ENCODE measurements at regions not wholly inside any gene's neighbourhood (a gene's known extent, or its start where the extent isn't known, plus 50 kb on each side); places are given as distances from the start of the nearest gene placed in this dataset.

GRCh38 chr4:111988514-111988913, 156.7 kb upstream of the FAM241A start:
- TF ChIP-seq CTCF (IDR thresholded peaks at IDR 0.05) (no peak), EP300 (IDR thresholded peaks at IDR 0.05) (no peak), POLR2A (IDR thresholded peaks at IDR 0.05) (no peak)
